ENCODE measurements at regions not wholly inside any gene's neighbourhood (a gene's known extent, or its start where the extent isn't known, plus 50 kb on each side); places are given as distances from the start of the nearest gene placed in this dataset.

DNA sequence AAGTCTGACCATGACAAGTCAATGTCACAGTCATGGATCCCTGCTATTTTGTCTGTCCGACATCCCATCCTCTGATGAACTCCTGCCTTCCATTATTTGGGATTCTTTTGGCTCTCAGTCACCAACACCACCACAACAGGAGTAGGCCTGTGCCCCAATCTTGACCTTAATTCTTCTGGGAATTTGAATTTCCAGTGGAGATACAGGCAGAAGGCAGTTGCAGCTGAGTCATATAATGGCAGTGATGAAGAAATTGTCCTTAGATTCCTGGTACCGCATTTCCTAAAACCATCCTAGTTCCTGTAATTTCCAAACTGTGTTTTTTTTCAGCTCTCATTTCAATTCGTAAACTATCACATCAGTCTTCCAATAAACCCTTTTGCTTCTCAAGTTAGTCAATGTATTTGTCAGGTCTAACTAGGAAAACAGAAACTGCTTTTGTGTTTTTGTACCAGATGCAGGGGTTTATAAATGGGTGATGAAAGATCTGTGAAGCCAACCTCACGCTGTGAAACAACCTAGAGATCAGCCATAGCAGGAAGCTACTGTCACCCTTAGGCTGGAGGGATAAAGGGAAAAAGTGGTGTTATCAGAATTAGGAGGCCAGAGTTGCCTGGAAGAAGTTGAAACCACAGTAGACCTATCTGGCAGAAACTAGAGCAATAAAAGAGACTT, 126.3 kb upstream of the TMEM108 start:
- TF ChIP-seq, protein P1, sequence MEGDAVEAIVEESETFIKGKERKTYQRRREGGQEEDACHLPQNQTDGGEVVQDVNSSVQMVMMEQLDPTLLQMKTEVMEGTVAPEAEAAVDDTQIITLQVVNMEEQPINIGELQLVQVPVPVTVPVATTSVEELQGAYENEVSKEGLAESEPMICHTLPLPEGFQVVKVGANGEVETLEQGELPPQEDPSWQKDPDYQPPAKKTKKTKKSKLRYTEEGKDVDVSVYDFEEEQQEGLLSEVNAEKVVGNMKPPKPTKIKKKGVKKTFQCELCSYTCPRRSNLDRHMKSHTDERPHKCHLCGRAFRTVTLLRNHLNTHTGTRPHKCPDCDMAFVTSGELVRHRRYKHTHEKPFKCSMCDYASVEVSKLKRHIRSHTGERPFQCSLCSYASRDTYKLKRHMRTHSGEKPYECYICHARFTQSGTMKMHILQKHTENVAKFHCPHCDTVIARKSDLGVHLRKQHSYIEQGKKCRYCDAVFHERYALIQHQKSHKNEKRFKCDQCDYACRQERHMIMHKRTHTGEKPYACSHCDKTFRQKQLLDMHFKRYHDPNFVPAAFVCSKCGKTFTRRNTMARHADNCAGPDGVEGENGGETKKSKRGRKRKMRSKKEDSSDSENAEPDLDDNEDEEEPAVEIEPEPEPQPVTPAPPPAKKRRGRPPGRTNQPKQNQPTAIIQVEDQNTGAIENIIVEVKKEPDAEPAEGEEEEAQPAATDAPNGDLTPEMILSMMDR (IDR thresholded peaks at IDR 0.05; ENCODE audit: low read depth, low read length), result no peak
- TF ChIP-seq, protein P2, sequence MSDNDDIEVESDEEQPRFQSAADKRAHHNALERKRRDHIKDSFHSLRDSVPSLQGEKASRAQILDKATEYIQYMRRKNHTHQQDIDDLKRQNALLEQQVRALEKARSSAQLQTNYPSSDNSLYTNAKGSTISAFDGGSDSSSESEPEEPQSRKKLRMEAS (IDR thresholded peaks at IDR 0.05; ENCODE audit: low read depth, low read length), result no peak
